Pancreas (tissue), 10 donors: ENCODE measurements at regions not wholly inside any gene's neighbourhood (a gene's known extent, or its start where the extent isn't known, plus 50 kb on each side); places are given as distances from the start of the nearest gene placed in this dataset.

Source experiments
- ATAC-seq, 4 donors: fragments of 200-7000 bp; cut with Tn5 transposase; one replicate each; pipeline versions ENCODE4 v1.8.0 to v1.9.1; 2020; ENCODE audit warnings: mild to moderate bottlenecking in 4 of 4, moderate library complexity in 4 of 4
- DNase-seq, 6 donors: peaks; one replicate each; pipeline ENCODE4 v3.0.0-alpha.2; 2020
- FAIRE-seq: peaks from 2 replicates; lab custom pipeline; 2012; peaks lifted over from hg19 to GRCh38; lab: Jason Lieb, UNC
- H3K27ac ChIP-seq, 4 donors: fragments of 200-600 bp; sonication (generic); 1 replicate in 3 of 4; 2 replicates in 1 of 4; pipeline versions ENCODE4 v1.5.0 to v1.8.0; 2020
- H3K27me3 ChIP-seq, 4 donors: fragments of 200-600 bp; one replicate each; pipeline ENCODE4 v1.8.0; 2021
- H3K36me3 ChIP-seq, 3 donors: fragments of 200-600 bp; sonication (generic) in 1 of 3; one replicate each; pipeline versions ENCODE4 v1.5.0 to v1.8.0; 2020 to 2021
- H3K4me1 ChIP-seq, 3 donors: fragments of 200-600 bp; one replicate each; pipeline ENCODE4 v1.8.0; 2021
- H3K4me3 ChIP-seq, 4 donors: fragments of 200-600 bp; sonication (generic) in 2 of 4; one replicate each; pipeline versions ENCODE4 v1.5.0 to v1.8.0; 2020 to 2021
- H3K9me3 ChIP-seq, 4 donors: fragments of 200-600 bp; one replicate each; pipeline ENCODE4 v1.8.0; 2021
- WGBS, 2 donors: extraction: QIAGEN DNeasy Blood & Tissue Kit; methylation state at CpG; one replicate each; pipeline ENCODE4 v1.1.7; 2013; 5-methylcytosine and 5-hydroxymethylcytosine counted together
- intact Hi-C, 3 donors: fragments of 100-400 bp; cut with DNase I; formaldehyde crosslinking; loops; one replicate each; pipeline versions ENCODE4 v1.11.1 to v1.14.2; 2022
- TF ChIP-seq, protein P1 (sequence below), 4 donors: fragments of 200-600 bp; sonication (generic) in 3 of 4; IDR thresholded peaks; one replicate each; pipeline versions ENCODE4 v1.5.0 to v1.8.0; 2021; ENCODE audit warnings: antibody characterized with exemption in 4 of 4
- donor health status: healthy with polysubstance abuse.
- donor health status: DM: no; HTN: no; CAD: no; lungs with moderate emphysema.
- donor health status: DM: no; HTN: no; CAD: no.
- donor health status: control.
- donor health status: control.
- donor health status: Bipolar disorder and iron deficiency.
- donor health status: DM: yes; HTN: yes; CAD: no.
- donor health status: DM: no; HTN: no; CAD: no.
- donor health status: DM: no; HTN: no; CAD: no.
- donor health status: DM: yes; HTN: yes; CAD: no.

DNA sequence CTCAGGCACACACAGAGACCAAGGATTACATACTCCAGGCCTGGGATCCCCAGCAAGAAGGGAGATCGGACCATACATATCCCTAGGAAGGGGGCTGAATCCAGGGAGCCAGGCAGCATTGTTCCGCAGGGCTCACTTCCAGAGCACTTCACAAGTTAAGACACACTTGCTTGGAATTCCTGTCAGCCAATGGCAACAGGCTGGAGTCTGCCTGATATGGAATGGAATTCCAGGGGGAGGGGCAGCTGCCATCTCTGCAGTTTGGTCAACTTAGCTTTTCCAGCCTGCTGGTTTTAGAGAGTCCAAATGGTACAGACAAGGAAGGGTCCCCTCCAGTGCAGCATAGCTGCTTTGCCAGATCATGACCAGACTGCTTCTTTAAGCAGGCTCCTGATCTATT is 290.0 kb upstream of the GLI3 start:
- TF ChIP-seq, protein P1, sequence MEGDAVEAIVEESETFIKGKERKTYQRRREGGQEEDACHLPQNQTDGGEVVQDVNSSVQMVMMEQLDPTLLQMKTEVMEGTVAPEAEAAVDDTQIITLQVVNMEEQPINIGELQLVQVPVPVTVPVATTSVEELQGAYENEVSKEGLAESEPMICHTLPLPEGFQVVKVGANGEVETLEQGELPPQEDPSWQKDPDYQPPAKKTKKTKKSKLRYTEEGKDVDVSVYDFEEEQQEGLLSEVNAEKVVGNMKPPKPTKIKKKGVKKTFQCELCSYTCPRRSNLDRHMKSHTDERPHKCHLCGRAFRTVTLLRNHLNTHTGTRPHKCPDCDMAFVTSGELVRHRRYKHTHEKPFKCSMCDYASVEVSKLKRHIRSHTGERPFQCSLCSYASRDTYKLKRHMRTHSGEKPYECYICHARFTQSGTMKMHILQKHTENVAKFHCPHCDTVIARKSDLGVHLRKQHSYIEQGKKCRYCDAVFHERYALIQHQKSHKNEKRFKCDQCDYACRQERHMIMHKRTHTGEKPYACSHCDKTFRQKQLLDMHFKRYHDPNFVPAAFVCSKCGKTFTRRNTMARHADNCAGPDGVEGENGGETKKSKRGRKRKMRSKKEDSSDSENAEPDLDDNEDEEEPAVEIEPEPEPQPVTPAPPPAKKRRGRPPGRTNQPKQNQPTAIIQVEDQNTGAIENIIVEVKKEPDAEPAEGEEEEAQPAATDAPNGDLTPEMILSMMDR (IDR thresholded peaks at IDR 0.05), result no peak
- no peak for FAIRE-seq

DNA sequence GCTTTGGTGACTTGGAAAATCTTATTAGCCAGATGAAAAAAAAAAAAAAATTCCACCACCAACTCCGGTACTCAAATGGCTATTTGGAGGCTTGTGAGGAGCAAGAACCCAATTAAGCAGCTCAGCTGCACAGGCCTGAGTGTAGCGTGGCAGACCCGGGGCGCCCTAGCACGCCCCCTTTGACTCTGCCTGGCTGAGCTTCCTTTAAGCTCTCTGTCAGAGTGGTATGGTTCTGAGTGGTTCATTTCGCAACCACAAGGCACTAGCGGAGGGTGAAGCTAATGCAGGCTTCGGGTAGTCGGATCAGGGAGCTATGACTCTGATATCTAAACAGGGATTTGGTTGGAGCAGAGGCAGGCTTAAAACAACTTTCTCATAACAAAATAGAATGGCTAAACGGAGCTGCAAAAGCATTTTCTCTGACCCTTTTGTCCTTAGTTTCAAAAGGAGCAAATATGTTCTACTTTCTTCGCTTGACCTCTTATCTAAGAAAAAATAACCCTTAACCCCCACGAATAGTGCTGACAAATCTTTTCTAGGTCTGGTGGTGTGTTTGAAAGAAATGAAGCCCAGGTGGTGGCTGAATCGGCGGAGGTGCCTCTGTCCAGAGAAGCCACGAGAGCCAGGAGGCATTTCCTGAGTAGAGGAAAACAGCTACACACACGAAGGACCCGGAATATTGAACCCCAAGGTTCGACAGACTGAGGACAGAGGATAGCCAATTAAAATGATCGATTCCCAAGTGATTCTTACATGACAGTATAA is 285.4 kb upstream of the GLI3 start:
- TF ChIP-seq, protein P1 (IDR thresholded peaks at IDR 0.05), result no peak
- FAIRE-seq, result no peak
- Histone ChIP-seq H3K27me3 (no peaks in the 10 kb centered on the region), H3K9me3 (no peaks in the 10 kb centered on the region), H3K4me1 (no peaks in the 10 kb centered on the region), H3K36me3 (no peaks in the 10 kb centered on the region), H3K27ac (no peak overlapping the region), H3K4me3 (no peak overlapping the region)
- intact Hi-C loops, result no loop called here
- no peak for DNase-seq
- ATAC-seq, result no peak
- 40 to 51% methylated on average over 19 of the region's 19 CpGs for WGBS, 2 donors

More for the DNA sequence above, 290.0 kb upstream of the GLI3 start:
- Histone ChIP-seq H3K36me3 (no peaks in the 10 kb centered on the region), H3K27ac (no peak overlapping the region), H3K27me3 (no peaks in the 10 kb centered on the region), H3K4me3 (no peak overlapping the region), H3K4me1 (no peaks in the 10 kb centered on the region), H3K9me3 (no peaks in the 10 kb centered on the region)
- intact Hi-C loops, result no loop called here
- 35 to 79% methylated on average over 2 of the region's 2 CpGs for WGBS, 2 donors
- no peak for DNase-seq
- no peak for ATAC-seq

DNA sequence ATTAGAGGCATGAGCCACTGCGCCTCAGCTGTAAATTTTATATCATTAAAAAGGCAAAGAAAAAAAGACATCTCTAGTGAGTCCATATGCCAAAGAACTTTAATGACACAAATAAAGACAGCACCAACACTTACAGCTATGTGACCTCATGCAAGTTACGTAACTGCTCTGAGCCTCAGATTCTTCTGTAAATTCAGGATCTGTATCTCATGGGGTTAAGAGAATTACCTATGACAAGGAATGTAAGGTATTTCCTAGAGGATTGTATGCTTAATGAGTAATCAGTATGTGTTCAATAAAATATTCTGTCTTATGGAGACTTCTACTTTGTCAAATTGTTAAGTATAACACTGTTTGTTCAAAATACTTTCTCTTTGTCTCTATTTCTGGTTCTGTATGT is 274.0 kb upstream of the GLI3 start:
- no peak for ATAC-seq
- Histone ChIP-seq H3K9me3 (no peaks in the 10 kb centered on the region), H3K27ac (no peak overlapping the region), H3K4me1 (no peaks in the 10 kb centered on the region), H3K27me3 (no peaks in the 10 kb centered on the region), H3K36me3 (no peaks in the 10 kb centered on the region), H3K4me3 (no peak overlapping the region)
- TF ChIP-seq, protein P1 (IDR thresholded peaks at IDR 0.05), result no peak
- DNase-seq, result no peak
- no peak for FAIRE-seq
- WGBS, 2 donors, result 64 to 73% methylated on average over 2 of the region's 2 CpGs
- intact Hi-C loops, result no loop called here

GRCh38 chr7:42506097-42506496 is 269.1 kb upstream of the GLI3 start:
- Histone ChIP-seq H3K27ac (no peak overlapping the region), H3K9me3 (no peaks in the 10 kb centered on the region), H3K27me3 (no peaks in the 10 kb centered on the region), H3K36me3 (no peaks in the 10 kb centered on the region), H3K4me3 (no peak overlapping the region), H3K4me1 (no peaks in the 10 kb centered on the region)
- DNase-seq, result no peak
- no peak for ATAC-seq
- no peak for FAIRE-seq
- 74 to 83% methylated on average over 1 of the region's 1 CpG for WGBS, 2 donors
- intact Hi-C loops, result no loop called here
- TF ChIP-seq, protein P1 (IDR thresholded peaks at IDR 0.05), result no peak

DNA sequence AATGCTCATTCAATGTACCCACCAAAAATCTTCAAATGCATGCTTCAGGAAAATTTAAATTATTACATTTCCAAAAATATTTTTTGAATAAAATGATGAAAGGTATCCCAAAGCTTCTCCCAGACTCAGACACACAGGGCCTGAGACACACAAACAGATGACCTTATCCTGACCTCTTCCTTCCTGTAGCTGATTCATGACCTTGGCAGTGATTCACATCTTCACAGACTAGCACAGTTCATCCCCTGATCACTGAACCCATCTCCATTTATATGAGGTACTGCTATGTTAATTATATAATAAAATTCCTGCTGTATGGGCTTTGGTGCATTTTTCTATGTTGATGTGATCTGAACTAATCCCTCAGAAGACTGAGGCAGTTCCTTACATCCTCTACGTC is 265.0 kb upstream of the GLI3 start:
- no peaks in the 10 kb centered on the region for H3K9me3 ChIP-seq
- no peak overlapping the region for H3K4me3 ChIP-seq
- TF ChIP-seq, protein P1 (IDR thresholded peaks at IDR 0.05), result no peak
- no peak for FAIRE-seq
- 37 to 38% methylated on average over 1 of the region's 1 CpG for WGBS, 2 donors
- H3K36me3 ChIP-seq, result no peaks in the 10 kb centered on the region
- no peak for DNase-seq
- no peak for ATAC-seq
- H3K4me1 ChIP-seq, result no peaks in the 10 kb centered on the region
- peaks cover 0 to 5% (median 0%) of the 10 kb centered on the region in 4 donors for H3K27me3 ChIP-seq
- no peak overlapping the region for H3K27ac ChIP-seq
- intact Hi-C loops, result no loop called here
